ENCODE measurements at regions not wholly inside any gene's neighbourhood (a gene's known extent, or its start where the extent isn't known, plus 50 kb on each side); places are given as distances from the start of the nearest gene placed in this dataset.

DNA sequence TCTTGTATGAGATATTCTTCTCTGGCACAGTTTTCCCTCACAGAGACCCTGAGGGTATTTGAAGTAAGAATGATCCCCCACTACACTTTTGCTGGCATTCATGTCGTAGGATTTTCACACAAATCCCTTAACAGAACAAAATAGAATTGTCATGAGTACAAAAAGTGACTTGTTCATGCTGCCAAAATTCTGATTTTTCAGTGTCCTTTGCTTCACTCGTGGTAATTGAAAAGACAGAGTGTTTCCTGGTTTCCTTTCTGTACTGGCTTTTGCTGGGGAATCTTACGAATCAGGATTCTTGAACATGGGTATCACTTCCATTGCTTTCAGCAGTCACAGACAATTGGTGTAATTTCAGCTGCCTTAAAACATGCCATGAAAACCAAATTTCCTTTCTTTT is 756.3 kb downstream of the REEP3 start:
- no peaks in the 10 kb centered on the region for H3K27me3 ChIP-seq
- no peaks in the 10 kb centered on the region for H3K4me1 ChIP-seq
- intact Hi-C loops (cut with DNase I) = no loop called here
- no peak for DNase-seq
- no peaks in the 10 kb centered on the region for H3K36me3 ChIP-seq
- no peak overlapping the region for H3K4me3 ChIP-seq
- TF ChIP-seq, protein P1, sequence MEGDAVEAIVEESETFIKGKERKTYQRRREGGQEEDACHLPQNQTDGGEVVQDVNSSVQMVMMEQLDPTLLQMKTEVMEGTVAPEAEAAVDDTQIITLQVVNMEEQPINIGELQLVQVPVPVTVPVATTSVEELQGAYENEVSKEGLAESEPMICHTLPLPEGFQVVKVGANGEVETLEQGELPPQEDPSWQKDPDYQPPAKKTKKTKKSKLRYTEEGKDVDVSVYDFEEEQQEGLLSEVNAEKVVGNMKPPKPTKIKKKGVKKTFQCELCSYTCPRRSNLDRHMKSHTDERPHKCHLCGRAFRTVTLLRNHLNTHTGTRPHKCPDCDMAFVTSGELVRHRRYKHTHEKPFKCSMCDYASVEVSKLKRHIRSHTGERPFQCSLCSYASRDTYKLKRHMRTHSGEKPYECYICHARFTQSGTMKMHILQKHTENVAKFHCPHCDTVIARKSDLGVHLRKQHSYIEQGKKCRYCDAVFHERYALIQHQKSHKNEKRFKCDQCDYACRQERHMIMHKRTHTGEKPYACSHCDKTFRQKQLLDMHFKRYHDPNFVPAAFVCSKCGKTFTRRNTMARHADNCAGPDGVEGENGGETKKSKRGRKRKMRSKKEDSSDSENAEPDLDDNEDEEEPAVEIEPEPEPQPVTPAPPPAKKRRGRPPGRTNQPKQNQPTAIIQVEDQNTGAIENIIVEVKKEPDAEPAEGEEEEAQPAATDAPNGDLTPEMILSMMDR (IDR thresholded peaks at IDR 0.05) = no peak
- no peak for TF ChIP-seq POLR2AphosphoS5 (IDR thresholded peaks at IDR 0.05)
- TF ChIP-seq POLR2A (IDR thresholded peaks at IDR 0.05) = no peak
- no peak for TF ChIP-seq EP300 (IDR thresholded peaks at IDR 0.05)
- H3K9me3 ChIP-seq = no peaks in the 10 kb centered on the region
- no peak overlapping the region for H3K27ac ChIP-seq
- 77 to 82% methylated on average over 3 of the region's 3 CpGs for WGBS, 2 donors

DNA sequence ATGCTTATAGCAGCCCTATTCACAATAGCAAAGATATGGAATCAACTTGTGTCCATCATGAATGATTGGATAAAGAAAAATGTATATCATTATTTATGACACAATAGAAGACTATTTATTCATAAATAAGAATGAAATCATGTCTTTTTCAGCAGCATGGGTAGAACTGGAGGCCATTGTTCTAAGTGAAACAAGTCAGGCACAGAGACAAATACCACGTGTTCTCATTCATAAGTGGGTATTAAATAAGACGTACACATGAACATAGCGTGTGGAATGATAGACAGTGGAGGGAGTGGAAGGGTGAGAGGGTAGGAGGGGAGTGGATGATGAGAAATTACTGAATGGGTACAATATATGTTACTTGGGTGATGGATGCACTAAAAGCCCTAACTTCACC is 762.4 kb downstream of the REEP3 start:
- Histone ChIP-seq H3K36me3 (no peaks in the 10 kb centered on the region), H3K9me3 (no peaks in the 10 kb centered on the region), H3K27me3 (no peaks in the 10 kb centered on the region), H3K4me3 (no peak overlapping the region), H3K27ac (no peak overlapping the region), H3K4me1 (no peaks in the 10 kb centered on the region)
- WGBS, 2 donors = 84 to 90% methylated on average over 3 of the region's 3 CpGs
- intact Hi-C loops (cut with DNase I) = no loop called here
- no peak for TF ChIP-seq POLR2A (IDR thresholded peaks at IDR 0.05)
- no peak for TF ChIP-seq POLR2AphosphoS5 (IDR thresholded peaks at IDR 0.05)
- TF ChIP-seq, protein P1 (IDR thresholded peaks at IDR 0.05) = no peak
- no peak for TF ChIP-seq EP300 (IDR thresholded peaks at IDR 0.05)
- DNase-seq = no peak

DNA sequence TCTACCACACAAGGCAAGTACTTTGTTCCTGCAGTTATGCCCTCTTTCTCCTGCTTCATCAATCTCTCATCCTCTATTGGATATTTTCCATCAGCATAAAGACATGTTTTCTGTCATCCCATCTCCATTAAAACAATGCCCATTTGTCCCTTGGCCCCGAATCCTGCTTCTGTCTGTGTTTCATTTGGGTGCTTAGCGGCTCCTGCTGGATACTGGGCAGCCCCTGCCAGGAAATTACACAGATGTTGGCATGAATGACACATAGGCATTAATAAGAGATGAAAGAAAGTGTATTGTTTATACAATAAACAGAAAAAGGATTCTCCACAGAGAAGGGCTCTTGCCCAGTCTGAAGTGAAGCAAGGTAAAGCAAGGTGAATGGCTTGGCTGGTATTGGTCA is 765.3 kb downstream of the REEP3 start:
- no peak for DNase-seq
- H3K9me3 ChIP-seq = no peaks in the 10 kb centered on the region
- H3K27me3 ChIP-seq = no peaks in the 10 kb centered on the region
- no peak overlapping the region for H3K4me3 ChIP-seq
- H3K4me1 ChIP-seq = no peaks in the 10 kb centered on the region
- no peak for TF ChIP-seq POLR2AphosphoS5 (IDR thresholded peaks at IDR 0.05)
- TF ChIP-seq, protein P1 (IDR thresholded peaks at IDR 0.05) = no peak
- no peak for TF ChIP-seq POLR2A (IDR thresholded peaks at IDR 0.05)
- intact Hi-C loops (cut with DNase I) = no loop called here
- WGBS, 2 donors = 82 to 88% methylated on average over 2 of the region's 2 CpGs
- H3K36me3 ChIP-seq = no peaks in the 10 kb centered on the region
- H3K27ac ChIP-seq = no peak overlapping the region

DNA sequence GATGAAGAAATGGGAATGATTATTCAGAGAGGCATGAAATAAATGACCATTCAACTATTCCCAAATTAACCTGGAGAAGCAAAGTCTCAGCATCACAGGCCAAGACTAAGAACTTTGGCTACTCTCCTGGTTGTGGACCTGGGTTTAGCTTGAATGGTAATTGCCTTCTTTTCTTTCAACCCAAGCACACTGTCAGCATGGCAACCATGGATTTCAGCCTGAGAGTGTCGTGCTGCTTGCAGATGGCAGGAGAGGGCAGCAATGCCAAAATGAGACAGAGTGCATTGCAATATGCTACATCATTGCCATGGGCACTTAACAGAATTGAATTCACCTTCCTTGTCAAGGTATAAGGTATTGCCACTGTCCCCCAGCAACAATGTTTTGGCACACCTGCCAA is 767.2 kb downstream of the REEP3 start:
- DNase-seq = no peak
- no peaks in the 10 kb centered on the region for H3K36me3 ChIP-seq
- no peak overlapping the region for H3K27ac ChIP-seq
- H3K27me3 ChIP-seq = no peaks in the 10 kb centered on the region
- H3K4me1 ChIP-seq = no peaks in the 10 kb centered on the region
- intact Hi-C loops (cut with DNase I) = no loop called here
- 78 to 90% methylated on average over 1 of the region's 1 CpG for WGBS, 2 donors
- TF ChIP-seq EP300 (IDR thresholded peaks at IDR 0.05) = no peak
- no peaks in the 10 kb centered on the region for H3K9me3 ChIP-seq
- H3K4me3 ChIP-seq = no peak overlapping the region

DNA sequence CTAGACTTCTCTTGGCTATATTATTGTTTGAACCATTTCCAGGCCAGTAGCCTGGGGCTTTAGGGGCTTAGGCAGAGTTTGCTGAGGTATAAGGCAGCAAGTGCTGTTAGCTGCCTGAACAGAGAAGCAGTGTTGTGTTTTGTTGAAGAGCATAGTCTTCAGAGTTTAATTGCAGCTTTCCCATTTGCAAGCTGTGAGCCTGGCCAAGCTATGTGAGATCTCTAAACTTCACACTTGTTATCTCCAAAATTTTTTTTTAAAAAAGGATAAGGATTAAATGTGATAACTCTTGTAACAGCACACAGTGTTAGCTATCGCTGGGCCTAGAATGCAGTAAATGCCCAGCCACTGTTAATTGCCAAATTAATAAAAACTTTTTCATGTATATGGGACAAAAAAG is 782.4 kb downstream of the REEP3 start:
- no peaks in the 10 kb centered on the region for H3K27me3 ChIP-seq
- H3K36me3 ChIP-seq = no peaks in the 10 kb centered on the region
- DNase-seq = no peak
- no peak for TF ChIP-seq EP300 (IDR thresholded peaks at IDR 0.05)
- TF ChIP-seq, protein P1 (IDR thresholded peaks at IDR 0.05) = no peak
- no peak for TF ChIP-seq POLR2AphosphoS5 (IDR thresholded peaks at IDR 0.05)
- no peak for TF ChIP-seq POLR2A (IDR thresholded peaks at IDR 0.05)
- no peak overlapping the region for H3K27ac ChIP-seq
- WGBS, 2 donors = 84 to 98% methylated on average over 1 of the region's 1 CpG
- no peaks in the 10 kb centered on the region for H3K9me3 ChIP-seq
- no peaks in the 10 kb centered on the region for H3K4me1 ChIP-seq
- intact Hi-C loops (cut with DNase I) = no loop called here
- no peak overlapping the region for H3K4me3 ChIP-seq
